HCT116 (cell line): ENCODE measurements at regions not wholly inside any gene's neighbourhood (a gene's known extent, or its start where the extent isn't known, plus 50 kb on each side); places are given as distances from the start of the nearest gene placed in this dataset.

Experiments
- ATAC-seq: fragments of 200-7000 bp; cut with Tn5 transposase; 2 replicates; pipeline ENCODE4 v1.9.1; 2020; ENCODE audit warnings: mild to moderate bottlenecking, moderate library complexity
- BruUV-seq: library from RNA; stranded (reverse); fragments of 400-500 nt; replicated peaks from 2 replicates; lab custom pipeline; 2021; lab: Mats Ljungman, UMichigan
- CTCF ChIA-PET: fragments of 300-600 bp; sonication (Branson Sonifier 250); formaldehyde crosslinking; loops from one replicate; lab custom pipeline; 2021; ENCODE audit warnings: antibody characterized with exemption; lab: Charles Lee
- POLR2A ChIA-PET: fragments of 300-600, 350-600 bp; sonication (Branson Sonifier 250); formaldehyde crosslinking; loops from one replicate; lab custom pipeline; 2021; ENCODE audit warnings: antibody characterized with exemption; lab: Charles Lee
- RAD21 ChIA-PET, 2 experiments: fragments of 300-600 bp; sonication (Branson Sonifier 250); formaldehyde crosslinking; loops; one replicate each; lab custom pipeline; 2023; ENCODE audit warnings: low total read pairs in 2 of 2; ENCODE audit not compliant: uncharacterized antibody in 2 of 2, unreplicated experiment in 2 of 2, low non-redundant PET in 1 of 2; lab: Charles Lee
- DNase-seq: peaks from one replicate; pipeline ENCODE4 v3.0.0-alpha.2; 2010; ENCODE audit warnings: low read depth, low spot score
- H2AFZ ChIP-seq: fragments of 200-600 bp; shearing (Covaris generic), sonication (generic); 2 replicates; pipeline ENCODE4 v1.6.1; 2017; ENCODE audit warnings: low read depth, mixed run types, mixed read lengths, antibody characterized with exemption, low read length; ENCODE audit not compliant: poor library complexity, severe bottlenecking
- H3K27ac ChIP-seq: 2 replicates; pipeline ENCODE4 v1.5.1; 2012; ENCODE audit warnings: low read depth, low read length
- H3K27me3 ChIP-seq: fragments of 200-600 bp; sonication (generic); 2 replicates; pipeline ENCODE4 v1.6.1; 2016; ENCODE audit warnings: mixed run types, low read length, mixed read lengths; ENCODE audit not compliant: insufficient read depth
- H3K36me3 ChIP-seq, 2 experiments: fragments of 200-500 bp in 1 of 2; fragments of 200-600 bp in 1 of 2; sonication (Bioruptor generic) in 1 of 2; sonication (generic) in 1 of 2; 2 replicates each; pipeline versions ENCODE4 v1.5.1 to v1.6.1; 2014 to 2016; ENCODE audit warnings: low read length in 2 of 2, inconsistent platforms in 1 of 2, mixed read lengths in 1 of 2, mixed run types in 1 of 2; ENCODE audit not compliant: insufficient read depth in 2 of 2, control insufficient read depth in 1 of 2
- H3K4me1 ChIP-seq, 2 experiments: fragments of 200-600 bp in 1 of 2; sonication (generic) in 1 of 2; 2 replicates each; pipeline versions ENCODE4 v1.5.1 to v1.6.1; 2012 to 2017; ENCODE audit warnings: low read length in 2 of 2, inconsistent platforms in 1 of 2, mild to moderate bottlenecking in 1 of 2, mixed read lengths in 1 of 2, mixed run types in 1 of 2, moderate library complexity in 1 of 2; ENCODE audit not compliant: insufficient read depth in 2 of 2, control insufficient read depth in 1 of 2
- H3K4me2 ChIP-seq: fragments of 200-600 bp; sonication (generic); 2 replicates; pipeline ENCODE4 v1.6.1; 2017; ENCODE audit warnings: mixed run types, low read length, mixed read lengths
- H3K4me3 ChIP-seq, 2 experiments: fragments of 200-600 bp in 1 of 2; sonication (generic) in 1 of 2; replicated peaks in 1 of 2; 2 replicates each; pipeline ENCODE4 v1.5.1; 2011 to 2016; ENCODE audit warnings: low read length in 2 of 2, control low read depth in 1 of 2, low read depth in 1 of 2, mild to moderate bottlenecking in 1 of 2, mixed read lengths in 1 of 2, mixed run types in 1 of 2
- H3K79me2 ChIP-seq: fragments of 200-600 bp; sonication (generic); 2 replicates; pipeline ENCODE4 v1.6.1; 2017; ENCODE audit warnings: mild to moderate bottlenecking, mixed run types, low read length, moderate library complexity, mixed read lengths; ENCODE audit not compliant: insufficient read depth
- H3K9ac ChIP-seq: fragments of 200-600 bp; sonication (generic); 2 replicates; pipeline ENCODE4 v1.6.1; 2016; ENCODE audit warnings: low read length, mixed read lengths
- H3K9me2 ChIP-seq: fragments of 200-600 bp; sonication (generic), shearing (Covaris generic); 2 replicates; pipeline ENCODE4 v1.6.1; 2017; ENCODE audit warnings: mixed run types, mild to moderate bottlenecking, moderate library complexity; ENCODE audit not compliant: insufficient read depth
- H3K9me3 ChIP-seq, 2 experiments: fragments of 200-500 bp in 1 of 2; fragments of 200-600 bp in 1 of 2; sonication (Bioruptor generic) in 1 of 2; sonication (generic) in 1 of 2; 2 replicates each; pipeline ENCODE4 v1.6.1; 2014 to 2017; ENCODE audit warnings: low read length in 2 of 2, mixed read lengths in 2 of 2, inconsistent platforms in 1 of 2, low read depth in 1 of 2, mild to moderate bottlenecking in 1 of 2, mixed run types in 1 of 2, moderate library complexity in 1 of 2; ENCODE audit not compliant: control insufficient read depth in 1 of 2, insufficient read depth in 1 of 2
- H4K20me1 ChIP-seq: fragments of 200-600 bp; sonication (generic), shearing (Covaris generic); 2 replicates; pipeline ENCODE4 v1.6.1; 2017; ENCODE audit warnings: mixed run types, mild to moderate bottlenecking, moderate library complexity; ENCODE audit not compliant: insufficient read depth
- CBX3 ChIP-seq: IDR thresholded peaks from 2 replicates; pipeline ENCODE4 v1.6.1; 2012; ENCODE audit warnings: low read depth
- CTCF ChIP-seq, 3 experiments: fragments of 200-600 bp in 1 of 3; sonication (generic) in 1 of 3; IDR thresholded peaks in 2 of 3; conservative IDR thresholded peaks in 1 of 3; 2 replicates each; pipeline ENCODE4 v1.5.1; 2012 to 2017; ENCODE audit warnings: low read depth in 2 of 3, low read length in 2 of 3, antibody characterized with exemption in 1 of 3, borderline replicate concordance in 1 of 3, control low read depth in 1 of 3, mild to moderate bottlenecking in 1 of 3, mixed read lengths in 1 of 3, mixed run types in 1 of 3, moderate library complexity in 1 of 3; ENCODE audit not compliant: insufficient read depth in 1 of 3
- ELF1 ChIP-seq: IDR thresholded peaks from 2 replicates; pipeline ENCODE4 v1.6.1; 2012; ENCODE audit warnings: low read depth, borderline replicate concordance
- EZH2 ChIP-seq: fragments of 200-600 bp; sonication (generic); IDR thresholded peaks from 2 replicates; pipeline ENCODE4 v1.6.1; 2017; ENCODE audit warnings: antibody characterized with exemption, mixed run types
- FOSL1 ChIP-seq: IDR thresholded peaks from 2 replicates; pipeline ENCODE4 v1.6.1; 2012; ENCODE audit warnings: low read depth
- JUND ChIP-seq: IDR thresholded peaks from 2 replicates; pipeline ENCODE4 v1.6.1; 2012
- RAD21 ChIP-seq: IDR thresholded peaks from 2 replicates; pipeline ENCODE4 v1.6.1; 2012; ENCODE audit warnings: low read depth, mild to moderate bottlenecking
- SIN3A ChIP-seq: IDR thresholded peaks from 2 replicates; pipeline ENCODE4 v1.6.1; 2012; ENCODE audit warnings: low read depth
- SP1 ChIP-seq: IDR thresholded peaks from 2 replicates; pipeline ENCODE4 v1.6.1; 2012; ENCODE audit warnings: low read depth
- SRF ChIP-seq: IDR thresholded peaks from 2 replicates; pipeline ENCODE4 v1.6.1; 2012; ENCODE audit warnings: low read depth
- TCF7L2 ChIP-seq: IDR thresholded peaks from 2 replicates; pipeline ENCODE4 v1.7.0; 2011; ENCODE audit warnings: borderline replicate concordance, inconsistent platforms; ENCODE audit not compliant: insufficient read depth, insufficient read length; ENCODE audit errors: extremely low read depth
- YY1 ChIP-seq: IDR thresholded peaks from 2 replicates; pipeline ENCODE4 v1.6.1; 2011; ENCODE audit warnings: low read length, low read depth, moderate library complexity, mild to moderate bottlenecking; ENCODE audit not compliant: insufficient replicate concordance; ENCODE audit errors: extremely low read depth
- ZFX ChIP-seq: fragments of 450-650 bp; IDR thresholded peaks from 2 replicates; pipeline ENCODE4 v1.6.1; 2017
- ZNF274 ChIP-seq: fragments of 200-500 bp; sonication (Bioruptor generic); IDR thresholded peaks from 2 replicates; pipeline ENCODE4 v1.6.1; 2014; ENCODE audit warnings: mild to moderate bottlenecking, low read depth, low read length, inconsistent platforms
- intact Hi-C: fragments of 100-400 bp; cut with micrococcal nuclease; formaldehyde crosslinking; loops from 2 replicates; pipeline ENCODE4 v1.10.0; 2022
- TF ChIP-seq, protein P1 (sequence below): IDR thresholded peaks from 2 replicates; pipeline ENCODE4 v1.6.1; 2012; ENCODE audit warnings: low read depth

DNA sequence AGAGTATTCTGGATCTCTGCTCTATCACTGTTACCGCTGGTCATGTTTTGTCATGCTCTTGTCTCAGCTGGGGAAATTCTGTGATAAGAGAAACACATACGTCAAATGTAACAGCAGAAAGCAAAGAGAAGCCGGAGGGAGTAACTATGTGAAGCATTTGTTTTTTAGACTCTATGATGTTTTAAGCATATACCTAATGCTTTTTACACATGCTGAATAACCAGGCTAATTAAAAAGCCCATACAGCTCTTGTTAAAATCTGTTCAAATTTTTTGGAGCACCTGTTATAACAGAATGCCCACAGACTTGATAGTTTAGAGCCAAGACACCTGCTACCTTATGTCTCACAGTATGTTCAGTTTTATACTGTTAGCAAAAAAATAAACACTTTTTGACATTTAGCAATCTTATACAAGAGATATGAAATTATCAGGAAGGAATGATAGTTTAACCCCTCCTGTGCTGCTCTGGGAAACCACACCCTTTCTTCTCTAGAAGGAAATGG is 92.3 kb upstream of the TANK start:
- POLR2A ChIA-PET: no interaction called here
- Histone ChIP-seq H2AFZ (no peak overlapping the region), H3K4me2 (no peak overlapping the region), H3K9me3 (no peaks in the 10 kb centered on the region), H3K36me3 (no peaks in the 10 kb centered on the region), H3K27me3 (no peaks in the 10 kb centered on the region), H3K9ac (no peak overlapping the region)
- RAD21 ChIA-PET: no interaction called here
- intact Hi-C loops: no loop called here
- TF ChIP-seq JUND: no peak
- no peak for TF ChIP-seq ELF1
- TF ChIP-seq CTCF (IDR thresholded peaks at IDR 0.05 in 2 of 3, conservative IDR thresholded peaks at IDR 0.05 in 1 of 3; ENCODE audit: borderline replicate concordance in 1 of 3, insufficient read depth in 1 of 3, low read depth in 2 of 3, low read length in 2 of 3): no peak
- TF ChIP-seq, protein P1, sequence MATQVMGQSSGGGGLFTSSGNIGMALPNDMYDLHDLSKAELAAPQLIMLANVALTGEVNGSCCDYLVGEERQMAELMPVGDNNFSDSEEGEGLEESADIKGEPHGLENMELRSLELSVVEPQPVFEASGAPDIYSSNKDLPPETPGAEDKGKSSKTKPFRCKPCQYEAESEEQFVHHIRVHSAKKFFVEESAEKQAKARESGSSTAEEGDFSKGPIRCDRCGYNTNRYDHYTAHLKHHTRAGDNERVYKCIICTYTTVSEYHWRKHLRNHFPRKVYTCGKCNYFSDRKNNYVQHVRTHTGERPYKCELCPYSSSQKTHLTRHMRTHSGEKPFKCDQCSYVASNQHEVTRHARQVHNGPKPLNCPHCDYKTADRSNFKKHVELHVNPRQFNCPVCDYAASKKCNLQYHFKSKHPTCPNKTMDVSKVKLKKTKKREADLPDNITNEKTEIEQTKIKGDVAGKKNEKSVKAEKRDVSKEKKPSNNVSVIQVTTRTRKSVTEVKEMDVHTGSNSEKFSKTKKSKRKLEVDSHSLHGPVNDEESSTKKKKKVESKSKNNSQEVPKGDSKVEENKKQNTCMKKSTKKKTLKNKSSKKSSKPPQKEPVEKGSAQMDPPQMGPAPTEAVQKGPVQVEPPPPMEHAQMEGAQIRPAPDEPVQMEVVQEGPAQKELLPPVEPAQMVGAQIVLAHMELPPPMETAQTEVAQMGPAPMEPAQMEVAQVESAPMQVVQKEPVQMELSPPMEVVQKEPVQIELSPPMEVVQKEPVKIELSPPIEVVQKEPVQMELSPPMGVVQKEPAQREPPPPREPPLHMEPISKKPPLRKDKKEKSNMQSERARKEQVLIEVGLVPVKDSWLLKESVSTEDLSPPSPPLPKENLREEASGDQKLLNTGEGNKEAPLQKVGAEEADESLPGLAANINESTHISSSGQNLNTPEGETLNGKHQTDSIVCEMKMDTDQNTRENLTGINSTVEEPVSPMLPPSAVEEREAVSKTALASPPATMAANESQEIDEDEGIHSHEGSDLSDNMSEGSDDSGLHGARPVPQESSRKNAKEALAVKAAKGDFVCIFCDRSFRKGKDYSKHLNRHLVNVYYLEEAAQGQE: no peak
- no peak for TF ChIP-seq EZH2
- no peak for TF ChIP-seq SIN3A
- TF ChIP-seq ZFX: no peak
- TF ChIP-seq CBX3: no peak
- no peak for TF ChIP-seq ZNF274
- no peak for TF ChIP-seq FOSL1
- TF ChIP-seq SP1: no peak
- TF ChIP-seq TCF7L2: no peak
- no peak for TF ChIP-seq YY1
- no peak for TF ChIP-seq RAD21
- no peak for TF ChIP-seq SRF
- TF ChIP-seq, all 23 proteins: peak for 0
- H3K4me3 ChIP-seq: no peak overlapping the region
- no peaks in the 10 kb centered on the region for H3K9me2 ChIP-seq
- CTCF ChIA-PET: no interaction called here
- no peak for ATAC-seq
- BruUV-seq: no TSS peak
- H4K20me1 ChIP-seq: no peaks in the 10 kb centered on the region
- DNase-seq: no peak
- no peak overlapping the region for H3K27ac ChIP-seq
- peaks cover 0 to 9% of the 10 kb centered on the region in 2 experiments; a peak in 3 of 4 replicates for H3K4me1 ChIP-seq
- H3K79me2 ChIP-seq: no peaks in the 10 kb centered on the region
